Loucy (cell line): ENCODE measurements at regions not wholly inside any gene's neighbourhood (a gene's known extent, or its start where the extent isn't known, plus 50 kb on each side); places are given as distances from the start of the nearest gene placed in this dataset.

Experiments used
- H2AFZ ChIP-seq: fragments of 200-600 bp; sonication (generic); 2 replicates; pipeline ENCODE4 v1.6.0; 2016; ENCODE audit warnings: antibody characterized with exemption, mild to moderate bottlenecking, low read length, moderate library complexity
- H3F3A ChIP-seq: fragments of 200-600 bp; 2 replicates; pipeline ENCODE4 v1.6.0; 2016; ENCODE audit warnings: antibody characterized with exemption, low read depth, mild to moderate bottlenecking
- H3K27me3 ChIP-seq: fragments of 200-600 bp; sonication (generic); 2 replicates; pipeline ENCODE4 v1.6.1; 2014; ENCODE audit warnings: low read length, mild to moderate bottlenecking; ENCODE audit not compliant: insufficient read depth, poor library complexity, severe bottlenecking
- H3K36me3 ChIP-seq: fragments of 200-600 bp; sonication (generic); 2 replicates; pipeline ENCODE4 v1.6.1; 2016; ENCODE audit warnings: low read length; ENCODE audit not compliant: insufficient read depth
- H3K4me1 ChIP-seq: fragments of 200-600 bp; sonication (generic); 2 replicates; pipeline ENCODE4 v1.5.1; 2014; ENCODE audit warnings: low read length, mild to moderate bottlenecking; ENCODE audit not compliant: insufficient read depth, poor library complexity, severe bottlenecking
- H3K4me2 ChIP-seq: fragments of 200-600 bp; sonication (generic); 2 replicates; pipeline ENCODE4 v1.6.0; 2014; ENCODE audit warnings: antibody characterized with exemption, low read length, low read depth, mild to moderate bottlenecking; ENCODE audit not compliant: poor library complexity, severe bottlenecking
- H3K4me3 ChIP-seq: fragments of 200-600 bp; sonication (generic); 2 replicates; pipeline ENCODE4 v1.5.1; 2014; ENCODE audit warnings: low read length, mild to moderate bottlenecking, mixed read lengths; ENCODE audit not compliant: poor library complexity, severe bottlenecking
- H3K79me2 ChIP-seq: fragments of 200-600 bp; sonication (generic); 2 replicates; pipeline ENCODE4 v1.6.1; 2014; ENCODE audit warnings: low read length; ENCODE audit not compliant: insufficient read depth
- H3K9ac ChIP-seq: fragments of 200-600 bp; sonication (generic); 2 replicates; pipeline ENCODE4 v1.6.0; 2014; ENCODE audit warnings: mild to moderate bottlenecking, low read depth, low read length, moderate library complexity; ENCODE audit not compliant: poor library complexity, severe bottlenecking
- H3K9me2 ChIP-seq: fragments of 200-600 bp; sonication (generic); replicated peaks from 2 replicates; pipeline ENCODE4 v1.6.1; 2016; ENCODE audit warnings: low read depth, low read length, mixed read lengths
- H3K9me3 ChIP-seq: fragments of 200-600 bp; sonication (generic); 2 replicates; pipeline ENCODE4 v1.6.1; 2014; ENCODE audit warnings: mild to moderate bottlenecking, antibody characterized with exemption, low read length, low read depth; ENCODE audit not compliant: insufficient read depth
- H4K20me1 ChIP-seq: fragments of 200-600 bp; sonication (generic); 2 replicates; pipeline ENCODE4 v1.6.0; 2014; ENCODE audit warnings: antibody characterized with exemption, low read length, mild to moderate bottlenecking; ENCODE audit not compliant: insufficient read depth, poor library complexity, severe bottlenecking
- EZH2phosphoT487 ChIP-seq: fragments of 200-600 bp; IDR thresholded peaks from 2 replicates; pipeline ENCODE4 v1.6.1; 2018; ENCODE audit warnings: antibody characterized with exemption, mild to moderate bottlenecking, moderate library complexity, borderline replicate concordance
- TF ChIP-seq, protein P1 (sequence below): fragments of 200-600 bp; sonication (generic); conservative IDR thresholded peaks from 2 replicates; pipeline ENCODE4 v1.5.1; 2014; ENCODE audit warnings: mild to moderate bottlenecking, antibody characterized with exemption, low read length

GRCh38 chr19:31418055-31418454, 68.8 kb upstream of the TSHZ3 start:
- H3K4me1 ChIP-seq, result no peaks in the 10 kb centered on the region
- TF ChIP-seq, protein P1, sequence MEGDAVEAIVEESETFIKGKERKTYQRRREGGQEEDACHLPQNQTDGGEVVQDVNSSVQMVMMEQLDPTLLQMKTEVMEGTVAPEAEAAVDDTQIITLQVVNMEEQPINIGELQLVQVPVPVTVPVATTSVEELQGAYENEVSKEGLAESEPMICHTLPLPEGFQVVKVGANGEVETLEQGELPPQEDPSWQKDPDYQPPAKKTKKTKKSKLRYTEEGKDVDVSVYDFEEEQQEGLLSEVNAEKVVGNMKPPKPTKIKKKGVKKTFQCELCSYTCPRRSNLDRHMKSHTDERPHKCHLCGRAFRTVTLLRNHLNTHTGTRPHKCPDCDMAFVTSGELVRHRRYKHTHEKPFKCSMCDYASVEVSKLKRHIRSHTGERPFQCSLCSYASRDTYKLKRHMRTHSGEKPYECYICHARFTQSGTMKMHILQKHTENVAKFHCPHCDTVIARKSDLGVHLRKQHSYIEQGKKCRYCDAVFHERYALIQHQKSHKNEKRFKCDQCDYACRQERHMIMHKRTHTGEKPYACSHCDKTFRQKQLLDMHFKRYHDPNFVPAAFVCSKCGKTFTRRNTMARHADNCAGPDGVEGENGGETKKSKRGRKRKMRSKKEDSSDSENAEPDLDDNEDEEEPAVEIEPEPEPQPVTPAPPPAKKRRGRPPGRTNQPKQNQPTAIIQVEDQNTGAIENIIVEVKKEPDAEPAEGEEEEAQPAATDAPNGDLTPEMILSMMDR, result no peak
- TF ChIP-seq EZH2phosphoT487, result no peak
- H3K9ac ChIP-seq, result no peak overlapping the region
- no peaks in the 10 kb centered on the region for H3K36me3 ChIP-seq
- H3K79me2 ChIP-seq, result no peaks in the 10 kb centered on the region
- no peaks in the 10 kb centered on the region for H3K9me3 ChIP-seq
- no peak overlapping the region for H2AFZ ChIP-seq
- H3K4me2 ChIP-seq, result no peak overlapping the region
- no peaks in the 10 kb centered on the region for H3K9me2 ChIP-seq
- H3F3A ChIP-seq, result no peaks in the 10 kb centered on the region
- no peaks in the 10 kb centered on the region for H4K20me1 ChIP-seq
- H3K27me3 ChIP-seq, result no peaks in the 10 kb centered on the region
- H3K4me3 ChIP-seq, result no peak overlapping the region

DNA sequence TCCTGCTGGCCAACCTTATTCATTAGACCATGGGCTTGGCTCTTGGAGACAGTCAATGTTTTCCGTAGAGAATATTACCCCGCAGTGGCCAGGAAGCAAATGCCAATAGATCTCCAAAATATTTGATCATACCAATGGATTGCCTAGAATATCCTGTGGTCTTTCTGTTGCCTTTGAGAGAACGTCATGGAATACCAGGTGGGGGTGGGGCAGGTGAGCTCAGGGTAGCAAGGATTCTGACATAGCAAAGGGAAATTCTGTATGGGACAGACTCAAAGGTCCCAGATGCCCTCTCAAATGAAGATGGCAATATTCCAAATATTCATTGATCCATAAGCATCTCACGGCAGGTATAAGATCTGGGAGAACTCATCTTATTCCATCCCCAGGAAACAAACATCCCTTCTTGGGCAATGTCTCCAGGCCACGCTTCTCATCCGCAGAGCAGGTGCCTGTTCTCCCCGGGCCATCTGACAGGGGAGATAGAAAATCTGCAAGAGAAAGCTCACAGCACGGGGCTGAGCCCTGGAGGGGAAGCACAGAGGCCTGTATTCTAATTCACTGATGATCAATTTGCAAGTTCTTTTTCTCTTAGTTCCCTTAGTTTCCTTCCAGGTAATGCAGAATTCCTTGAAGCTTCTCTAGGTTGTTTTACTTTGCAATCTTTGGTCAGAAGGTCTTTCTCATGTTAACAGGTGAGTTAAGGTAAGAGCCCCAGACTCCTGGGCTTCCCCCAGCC, 69.6 kb upstream of the TSHZ3 start:
- no peak overlapping the region for H3K9ac ChIP-seq
- H3K36me3 ChIP-seq, result no peaks in the 10 kb centered on the region
- H3K9me2 ChIP-seq, result no peaks in the 10 kb centered on the region
- H3K4me2 ChIP-seq, result no peak overlapping the region
- no peaks in the 10 kb centered on the region for H3K79me2 ChIP-seq
- no peaks in the 10 kb centered on the region for H3K4me1 ChIP-seq
- H2AFZ ChIP-seq, result no peak overlapping the region
- TF ChIP-seq, protein P1, result no peak
- no peaks in the 10 kb centered on the region for H3K9me3 ChIP-seq
- no peaks in the 10 kb centered on the region for H3F3A ChIP-seq
- no peaks in the 10 kb centered on the region for H3K27me3 ChIP-seq
- no peaks in the 10 kb centered on the region for H4K20me1 ChIP-seq
- H3K4me3 ChIP-seq, result no peak overlapping the region

DNA sequence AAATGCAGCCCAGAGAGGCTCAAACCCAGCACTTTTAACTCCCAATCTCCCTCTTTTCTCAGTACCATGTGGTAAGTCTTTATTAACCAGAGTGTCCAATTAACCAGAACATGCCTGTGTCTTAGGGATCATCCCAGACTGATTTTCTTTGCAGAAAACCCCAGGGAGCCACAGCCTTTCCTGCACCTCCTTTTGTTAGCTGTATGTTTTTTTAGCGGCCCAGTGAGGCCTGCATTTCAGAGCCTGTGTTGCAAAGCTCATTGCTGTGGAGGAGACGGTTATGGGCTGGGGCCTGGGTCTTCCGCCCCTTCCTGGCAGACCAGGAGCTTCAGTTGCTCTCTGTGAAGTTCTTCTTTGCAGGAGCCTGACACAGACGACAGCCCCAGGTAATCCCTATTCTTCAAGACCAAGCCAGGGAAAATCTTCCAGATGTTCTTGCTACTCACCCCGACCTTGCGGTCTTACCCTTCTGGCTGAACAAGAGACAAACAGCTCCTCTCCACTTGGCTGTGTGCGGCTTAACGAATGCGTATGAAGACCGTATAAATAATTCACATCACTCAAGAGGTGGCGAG, 70.7 kb upstream of the TSHZ3 start:
- Histone ChIP-seq H2AFZ (no peak overlapping the region), H3K9ac (no peak overlapping the region), H3K27me3 (no peaks in the 10 kb centered on the region), H3K79me2 (no peaks in the 10 kb centered on the region), H3F3A (no peaks in the 10 kb centered on the region), H3K4me1 (no peaks in the 10 kb centered on the region), H3K9me2 (no peaks in the 10 kb centered on the region), H3K4me3 (no peak overlapping the region), H3K9me3 (no peaks in the 10 kb centered on the region), H3K4me2 (no peak overlapping the region), H3K36me3 (no peaks in the 10 kb centered on the region), H4K20me1 (no peaks in the 10 kb centered on the region)
- TF ChIP-seq, protein P1, result no peak
- TF ChIP-seq EZH2phosphoT487, result no peak
